Stomach (tissue), 8 donors: ENCODE measurements at regions not wholly inside any gene's neighbourhood (a gene's known extent, or its start where the extent isn't known, plus 50 kb on each side); places are given as distances from the start of the nearest gene placed in this dataset.

Experiments used
- DNase-seq, 2 donors: peaks; one replicate each; pipeline versions ENCODE4 v3.0.0 to v3.0.0-alpha.2; 2013 to 2019
- H3K27ac ChIP-seq, 5 donors: fragments of 200-600 bp in 4 of 5; sonication (generic) in 4 of 5; one replicate each; pipeline ENCODE4 v1.5.1; 2013 to 2019; ENCODE audit warnings: mild to moderate bottlenecking in 1 of 5, moderate library complexity in 1 of 5
- H3K27me3 ChIP-seq, 3 donors: fragments of 200-600 bp; sonication (generic); one replicate each; pipeline ENCODE4 v1.5.1; 2017 to 2019; ENCODE audit warnings: mixed run types in 1 of 3
- H3K36me3 ChIP-seq, 4 donors: fragments of 200-600 bp; sonication (generic); 1 replicate in 3 of 4; 2 replicates in 1 of 4; pipeline ENCODE4 v1.5.1; 2016 to 2019
- H3K4me1 ChIP-seq, 4 donors: fragments of 200-600 bp; sonication (generic); one replicate each; pipeline ENCODE4 v1.5.1; 2016 to 2019
- H3K4me3 ChIP-seq, 4 donors: fragments of 200-600 bp; sonication (generic) in 3 of 4; one replicate each; pipeline ENCODE4 v1.5.1; 2016 to 2019; ENCODE audit warnings: mild to moderate bottlenecking in 1 of 4
- H3K9me3 ChIP-seq, 4 donors: fragments of 200-600 bp; sonication (generic); one replicate each; pipeline ENCODE4 v1.5.1; 2016 to 2019
- CTCF ChIP-seq, 7 experiments: fragments of 450-650 bp in 4 of 7; fragments of 200-600 bp in 3 of 7; sonication (generic) in 3 of 7; IDR thresholded peaks; one replicate each; pipeline ENCODE4 v1.5.1; 2016 to 2019; ENCODE audit warnings: antibody characterized with exemption in 7 of 7, control low read depth in 2 of 7, mild to moderate bottlenecking in 1 of 7
- EP300 ChIP-seq: sonication (generic); formaldehyde crosslinking; IDR thresholded peaks from one replicate; pipeline ENCODE4 v1.6.1; 2017; ENCODE audit warnings: antibody characterized with exemption
- POLR2A ChIP-seq, 4 donors: fragments of 450-650 bp; IDR thresholded peaks; one replicate each; pipeline ENCODE4 v1.6.1; 2016; ENCODE audit warnings: antibody characterized with exemption in 4 of 4, control low read depth in 2 of 4, mild to moderate bottlenecking in 1 of 4, moderate library complexity in 1 of 4
- POLR2AphosphoS5 ChIP-seq, 3 donors: sonication (generic); formaldehyde crosslinking; IDR thresholded peaks; one replicate each; pipeline ENCODE4 v1.6.1; 2016; ENCODE audit warnings: antibody characterized with exemption in 3 of 3
- WGBS, 5 donors: extraction: QIAGEN DNeasy Blood & Tissue Kit in 3 of 5; methylation state at CpG; one replicate each; pipeline versions ENCODE4 v1.1.5 to v1.1.7; 2013 to 2018; 5-methylcytosine and 5-hydroxymethylcytosine counted together
- intact Hi-C: fragments of 100-400 bp; cut with DNase I; formaldehyde crosslinking; loops from one replicate; pipeline ENCODE4 v1.15.1; 2023; ENCODE audit warnings: low total_unique reads
- donor health status: healthy with polysubstance abuse.
- donor health status: Bipolar disorder and iron deficiency.
- donor health status: healthy.

- WGBS, 5 donors: 71 to 92% (median 85%) methylated on average over 7 of the region's 7 CpGs
- intact Hi-C loops: no loop called here
- no peak overlapping the region for H3K27ac ChIP-seq
- no peak for TF ChIP-seq POLR2AphosphoS5 (IDR thresholded peaks at IDR 0.05)
- TF ChIP-seq CTCF (IDR thresholded peaks at IDR 0.05): no peak
- no peak for TF ChIP-seq POLR2A (IDR thresholded peaks at IDR 0.05)
- TF ChIP-seq EP300: no peak
- H3K36me3 ChIP-seq: no peaks in the 10 kb centered on the region
- no peaks in the 10 kb centered on the region for H3K27me3 ChIP-seq
- H3K4me1 ChIP-seq: peaks cover 0 to 4% (median 0%) of the 10 kb centered on the region in 4 donors
- H3K4me3 ChIP-seq: no peak overlapping the region
- no peak for DNase-seq
- no peaks in the 10 kb centered on the region for H3K9me3 ChIP-seq
These were observed 451.0 kb upstream of the GOLIM4 start for GRCh38 chr3:168546707-168547106.

GRCh38 chr3:168545591-168545990, 449.9 kb upstream of the GOLIM4 start:
- no peaks in the 10 kb centered on the region for H3K36me3 ChIP-seq
- H3K27me3 ChIP-seq: no peaks in the 10 kb centered on the region
- WGBS, 5 donors: 41 to 58% (median 44%) methylated on average over 1 of the region's 1 CpG
- H3K27ac ChIP-seq: no peak overlapping the region
- intact Hi-C loops: no loop called here
- no peak overlapping the region for H3K4me3 ChIP-seq
- TF ChIP-seq EP300 (no peak), POLR2AphosphoS5 (IDR thresholded peaks at IDR 0.05) (no peak), CTCF (IDR thresholded peaks at IDR 0.05) (no peak), POLR2A (IDR thresholded peaks at IDR 0.05) (no peak)
- H3K4me1 ChIP-seq: peaks cover 0 to 4% (median 0%) of the 10 kb centered on the region in 4 donors
- H3K9me3 ChIP-seq: no peaks in the 10 kb centered on the region
- peak in 1 of 2 donors; percentile 70 for DNase-seq

GRCh38 chr3:168544097-168544957, 448.6 kb upstream of the GOLIM4 start:
- Histone ChIP-seq H3K9me3 (no peaks in the 10 kb centered on the region), H3K27me3 (no peaks in the 10 kb centered on the region), H3K4me3 (no peak overlapping the region), H3K27ac (no peak overlapping the region), H3K4me1 (peaks cover 0 to 4% (median 0%) of the 10 kb centered on the region in 4 donors), H3K36me3 (no peaks in the 10 kb centered on the region)
- TF ChIP-seq CTCF (IDR thresholded peaks at IDR 0.05) (no peak), POLR2AphosphoS5 (IDR thresholded peaks at IDR 0.05) (no peak), POLR2A (IDR thresholded peaks at IDR 0.05) (no peak), EP300 (no peak)
- intact Hi-C loops: no loop called here
- no peak for DNase-seq

GRCh38 chr3:168540726-168541125, 445.0 kb upstream of the GOLIM4 start:
- no peak for DNase-seq
- Histone ChIP-seq H3K9me3 (no peaks in the 10 kb centered on the region), H3K27ac (no peak overlapping the region), H3K27me3 (no peaks in the 10 kb centered on the region), H3K4me3 (no peak overlapping the region), H3K36me3 (no peaks in the 10 kb centered on the region), H3K4me1 (peaks cover 0 to 4% (median 0%) of the 10 kb centered on the region in 4 donors)
- intact Hi-C loops: no loop called here
- 16 to 76% (median 25%) methylated on average over 2 of the region's 2 CpGs for WGBS, 5 donors
- TF ChIP-seq POLR2A (IDR thresholded peaks at IDR 0.05) (no peak), EP300 (no peak), POLR2AphosphoS5 (IDR thresholded peaks at IDR 0.05) (no peak), CTCF (IDR thresholded peaks at IDR 0.05) (no peak)
